ENCODE measurements at regions not wholly inside any gene's neighbourhood (a gene's known extent, or its start where the extent isn't known, plus 50 kb on each side); places are given as distances from the start of the nearest gene placed in this dataset.
"Not testable (repeated sequence)": the region's sequence is repeated elsewhere in the genome, so short reads cannot be mapped to it uniquely, and the experiment has no call there.

DNA sequence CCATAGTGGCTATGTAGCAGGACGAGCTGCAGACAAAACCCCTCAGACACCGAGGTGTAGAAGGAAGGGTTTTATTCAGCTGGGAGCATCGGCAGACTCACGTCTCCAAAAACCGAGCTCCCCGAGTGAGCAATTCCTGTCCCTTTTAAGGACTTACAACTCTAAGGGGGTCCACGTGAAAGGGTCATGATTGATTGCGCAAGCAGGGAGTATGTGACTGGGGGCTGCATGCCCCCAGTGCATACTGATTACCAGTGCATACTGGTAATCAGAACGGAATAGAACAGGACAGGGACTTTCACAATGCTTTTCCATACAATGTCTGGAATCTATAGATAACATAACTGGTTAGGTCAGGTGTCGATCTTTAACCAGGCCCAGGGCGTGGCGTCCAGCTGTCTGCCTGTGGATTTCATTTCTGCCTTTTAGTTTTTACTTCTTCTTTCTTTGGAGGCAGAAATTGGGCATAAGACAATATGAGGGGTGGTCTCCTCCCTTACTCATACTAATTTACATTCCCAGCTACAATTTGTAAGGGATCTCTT is 447.3 kb downstream of the OTOL1 start:
- not testable (repeated sequence) for TF ChIP-seq EZH2 (IDR thresholded peaks at IDR 0.05)
- TF ChIP-seq, protein P1, sequence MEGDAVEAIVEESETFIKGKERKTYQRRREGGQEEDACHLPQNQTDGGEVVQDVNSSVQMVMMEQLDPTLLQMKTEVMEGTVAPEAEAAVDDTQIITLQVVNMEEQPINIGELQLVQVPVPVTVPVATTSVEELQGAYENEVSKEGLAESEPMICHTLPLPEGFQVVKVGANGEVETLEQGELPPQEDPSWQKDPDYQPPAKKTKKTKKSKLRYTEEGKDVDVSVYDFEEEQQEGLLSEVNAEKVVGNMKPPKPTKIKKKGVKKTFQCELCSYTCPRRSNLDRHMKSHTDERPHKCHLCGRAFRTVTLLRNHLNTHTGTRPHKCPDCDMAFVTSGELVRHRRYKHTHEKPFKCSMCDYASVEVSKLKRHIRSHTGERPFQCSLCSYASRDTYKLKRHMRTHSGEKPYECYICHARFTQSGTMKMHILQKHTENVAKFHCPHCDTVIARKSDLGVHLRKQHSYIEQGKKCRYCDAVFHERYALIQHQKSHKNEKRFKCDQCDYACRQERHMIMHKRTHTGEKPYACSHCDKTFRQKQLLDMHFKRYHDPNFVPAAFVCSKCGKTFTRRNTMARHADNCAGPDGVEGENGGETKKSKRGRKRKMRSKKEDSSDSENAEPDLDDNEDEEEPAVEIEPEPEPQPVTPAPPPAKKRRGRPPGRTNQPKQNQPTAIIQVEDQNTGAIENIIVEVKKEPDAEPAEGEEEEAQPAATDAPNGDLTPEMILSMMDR (IDR thresholded peaks at IDR 0.05) = not testable (repeated sequence)
